RPMI7951 (cell line): ENCODE measurements at regions not wholly inside any gene's neighbourhood (a gene's known extent, or its start where the extent isn't known, plus 50 kb on each side); places are given as distances from the start of the nearest gene placed in this dataset.

Experiments
- DNase-seq: peaks from one replicate; pipeline ENCODE4 v3.0.0-alpha.2; 2012; ENCODE audit warnings: low read depth

DNA sequence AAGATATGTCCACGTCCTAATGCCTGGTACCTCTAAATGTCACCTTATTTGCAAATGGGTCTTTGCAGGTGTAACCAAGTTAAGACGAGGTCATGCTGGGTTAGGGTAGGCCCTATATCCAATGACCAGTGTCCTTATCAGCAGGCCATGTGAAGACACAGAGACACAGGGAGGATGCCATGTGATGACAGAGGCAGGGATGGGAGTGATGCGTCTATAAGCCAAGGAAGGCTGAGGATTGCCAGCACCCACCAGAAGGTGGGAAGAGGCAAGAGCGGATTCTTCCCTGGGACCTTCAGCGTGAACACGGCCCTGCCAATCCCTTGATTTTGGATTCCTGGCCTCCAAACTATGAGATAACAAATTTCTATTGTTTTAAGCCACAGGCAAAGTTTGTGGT is 123.4 kb upstream of the CXCL14 start:
- DNase-seq: no peak

DNA sequence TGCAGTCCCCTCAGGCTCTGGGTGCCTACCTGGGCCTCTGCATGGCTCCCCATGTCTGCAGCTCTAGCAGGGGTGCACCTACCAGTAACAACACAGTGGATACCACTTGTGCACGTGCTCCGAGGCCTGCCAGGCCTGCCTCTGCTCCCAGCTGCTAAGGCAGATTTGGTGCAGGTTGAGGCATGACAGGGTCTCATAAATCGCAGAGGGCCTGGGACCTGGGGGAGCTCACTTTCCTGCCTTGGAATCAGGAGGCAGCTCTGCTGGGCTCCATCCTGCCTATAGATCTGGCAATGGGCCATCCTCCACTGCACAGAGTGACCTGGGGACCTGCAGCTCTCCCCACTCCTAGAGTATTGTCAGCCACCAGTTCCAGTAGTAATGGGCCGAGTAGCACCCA is 121.9 kb upstream of the CXCL14 start:
- no peak for DNase-seq

DNA sequence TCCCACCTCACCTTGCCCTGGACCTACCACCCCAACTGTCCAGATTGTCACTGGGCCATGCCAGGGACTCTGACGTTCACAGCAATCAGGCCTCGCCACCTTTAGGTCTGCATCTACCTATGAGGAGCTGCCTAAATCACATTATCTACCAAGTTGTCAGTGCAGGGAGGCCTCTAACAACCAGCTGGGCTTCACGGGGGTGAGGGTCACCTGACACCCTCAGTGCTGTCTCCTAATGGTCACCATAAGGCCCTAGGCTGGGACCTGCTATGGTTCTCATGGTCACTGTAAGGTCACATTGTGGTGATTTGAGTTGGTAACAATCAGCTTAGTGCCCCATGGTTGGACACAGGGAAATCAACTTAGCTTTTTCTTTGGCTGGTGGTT is 119.2 kb upstream of the CXCL14 start:
- DNase-seq: no peak

DNA sequence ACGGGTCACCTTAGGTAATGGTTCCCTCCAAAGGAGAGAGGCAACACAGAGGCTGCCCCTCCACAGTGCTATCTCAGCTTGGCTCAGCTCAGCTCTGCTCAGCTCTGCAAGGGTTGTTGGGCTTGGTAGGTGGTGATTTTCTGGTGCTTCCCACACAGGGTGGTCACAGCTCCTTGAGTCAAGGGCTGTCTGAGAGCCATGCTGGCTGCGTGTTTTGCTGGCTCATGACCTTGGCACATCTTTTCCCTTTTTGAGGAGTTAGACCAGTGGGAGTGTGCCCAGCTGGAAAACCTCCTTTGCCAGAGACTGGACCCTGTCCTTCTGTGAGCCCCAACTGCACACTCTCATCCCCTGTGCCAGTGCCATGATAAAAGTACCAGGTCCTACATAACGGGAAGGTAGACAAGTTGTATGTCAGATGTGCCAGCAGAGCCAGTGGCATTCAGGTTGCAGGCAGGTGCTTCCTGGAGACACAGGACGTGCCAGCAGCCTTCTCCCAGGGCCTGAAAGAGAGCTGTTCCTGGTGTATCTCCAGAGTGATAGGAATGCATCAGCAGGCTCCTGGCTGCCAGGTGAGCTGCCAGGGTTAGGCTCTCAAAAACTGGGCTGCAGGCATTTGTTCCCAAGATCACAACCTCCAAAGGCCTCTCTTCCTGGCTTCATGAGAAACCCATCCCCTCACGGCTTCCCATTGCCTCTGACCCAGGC is 118.6 kb upstream of the CXCL14 start:
- no peak for DNase-seq

DNA sequence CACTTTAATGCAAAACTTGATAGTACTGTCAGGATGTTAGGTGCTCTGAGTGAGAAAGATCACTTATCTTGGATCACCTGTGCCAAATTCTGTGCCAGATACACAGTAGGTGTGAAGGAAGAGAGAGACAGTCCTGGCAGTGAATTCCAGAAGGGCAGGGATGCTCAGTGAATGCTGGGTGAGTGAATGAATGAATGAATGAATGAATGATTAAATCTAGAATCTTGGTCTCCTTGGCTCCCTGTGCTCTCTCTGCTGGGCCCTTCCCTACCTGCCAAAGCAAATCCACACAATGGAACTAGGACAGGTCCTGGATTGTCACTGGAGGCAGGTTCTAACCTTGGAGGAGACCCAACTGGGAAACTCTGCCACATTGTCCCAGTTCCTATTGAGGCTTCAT is 117.5 kb upstream of the CXCL14 start:
- no peak for DNase-seq

DNA sequence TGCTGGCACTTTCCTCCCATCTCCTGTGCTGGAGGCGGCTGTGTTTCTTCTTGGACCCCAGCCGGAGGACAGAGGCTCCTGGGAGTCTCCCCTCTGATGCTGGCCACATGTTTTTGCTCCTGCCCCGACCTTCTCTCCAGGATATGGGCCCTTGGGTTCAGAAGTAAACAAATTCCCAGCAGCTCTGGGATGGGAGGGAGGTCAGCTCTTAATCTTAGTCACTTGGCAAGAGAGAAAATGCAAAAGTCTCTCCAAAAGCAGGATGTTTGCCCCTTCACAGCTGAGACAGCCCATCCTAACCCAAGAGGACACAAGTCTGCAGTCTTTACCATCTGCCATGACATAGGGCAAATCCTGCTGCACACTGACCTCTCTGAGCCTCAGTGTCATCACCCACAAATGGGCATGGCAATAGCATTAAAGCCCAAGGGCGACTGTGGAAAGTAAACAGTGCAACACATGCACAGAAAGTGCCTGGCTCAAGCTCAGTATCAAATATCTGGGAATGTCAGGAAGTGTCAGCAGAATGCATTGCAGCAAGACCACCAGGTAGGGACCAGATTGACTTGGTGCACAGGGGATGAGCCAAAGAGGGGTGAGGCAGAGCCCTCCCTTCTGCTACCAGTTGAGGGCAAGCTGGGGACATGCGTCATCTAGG is 117.0 kb upstream of the CXCL14 start:
- DNase-seq: no peak

DNA sequence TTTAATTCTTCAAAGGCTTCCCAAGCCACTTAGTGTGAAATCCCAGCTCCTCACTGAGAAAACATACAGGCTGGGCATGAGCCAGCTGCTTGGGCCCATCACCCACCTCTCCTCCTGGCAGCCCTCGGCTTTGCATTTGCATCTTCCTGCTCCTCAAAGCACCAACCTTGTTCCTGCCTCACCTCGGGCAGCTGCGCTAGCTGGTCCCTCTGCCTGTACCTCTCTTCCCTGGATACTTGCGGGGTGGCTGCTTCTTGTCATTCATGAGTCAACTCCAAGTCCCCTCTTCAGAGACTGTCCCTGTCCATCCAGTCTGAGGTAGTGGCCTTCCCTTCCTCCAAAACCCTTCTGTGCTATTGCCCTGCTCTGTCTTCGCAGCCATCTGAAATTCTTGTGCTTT is 116.1 kb upstream of the CXCL14 start:
- DNase-seq: no peak

DNA sequence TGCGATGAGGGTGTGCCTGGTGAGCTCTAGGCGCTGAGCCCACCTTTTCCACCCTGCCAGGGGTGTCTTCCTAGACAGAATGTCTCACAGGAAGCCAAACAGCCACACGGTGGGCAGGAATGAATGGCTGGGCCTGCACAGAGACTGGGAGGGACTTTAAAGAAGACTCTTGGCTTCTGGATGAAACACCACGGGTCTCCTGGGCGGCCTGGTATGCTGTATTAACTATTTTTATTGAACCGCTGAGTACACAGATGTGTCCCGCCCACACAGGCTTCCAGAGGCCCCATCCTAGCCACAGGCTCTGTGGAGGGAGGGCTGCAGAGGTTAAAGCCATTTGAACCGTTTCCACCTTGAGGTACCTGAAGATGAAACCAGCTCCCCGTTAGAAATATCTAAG is 115.2 kb upstream of the CXCL14 start:
- DNase-seq: no peak

DNA sequence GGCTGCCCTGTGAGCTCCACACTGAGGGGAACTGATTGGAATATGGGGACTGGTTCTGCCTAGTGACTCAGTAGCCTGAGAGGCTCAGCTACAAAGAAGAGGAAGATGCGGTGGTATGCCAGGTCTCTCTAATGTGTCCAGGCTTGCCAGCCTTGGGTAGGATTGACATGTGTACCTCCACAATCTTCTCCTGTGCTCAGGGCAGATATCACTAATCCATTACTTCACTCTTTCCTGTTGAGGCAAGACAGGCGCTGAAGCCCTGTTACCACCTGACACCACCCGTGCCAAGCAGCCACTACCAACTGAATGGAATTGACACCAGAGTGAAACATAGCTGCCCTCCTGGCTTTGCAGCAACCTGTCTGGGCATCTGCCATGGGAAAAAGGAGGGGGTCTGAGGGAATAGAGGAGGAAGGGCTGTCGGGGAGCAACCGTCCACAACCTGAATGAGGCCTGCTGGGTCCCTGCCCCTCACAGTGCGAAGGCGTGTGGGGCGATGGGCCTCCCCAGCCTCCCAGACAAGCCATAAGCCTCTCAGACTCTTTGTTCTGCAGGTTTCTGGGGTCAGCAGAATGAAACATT is 114.7 kb upstream of the CXCL14 start:
- DNase-seq: no peak

DNA sequence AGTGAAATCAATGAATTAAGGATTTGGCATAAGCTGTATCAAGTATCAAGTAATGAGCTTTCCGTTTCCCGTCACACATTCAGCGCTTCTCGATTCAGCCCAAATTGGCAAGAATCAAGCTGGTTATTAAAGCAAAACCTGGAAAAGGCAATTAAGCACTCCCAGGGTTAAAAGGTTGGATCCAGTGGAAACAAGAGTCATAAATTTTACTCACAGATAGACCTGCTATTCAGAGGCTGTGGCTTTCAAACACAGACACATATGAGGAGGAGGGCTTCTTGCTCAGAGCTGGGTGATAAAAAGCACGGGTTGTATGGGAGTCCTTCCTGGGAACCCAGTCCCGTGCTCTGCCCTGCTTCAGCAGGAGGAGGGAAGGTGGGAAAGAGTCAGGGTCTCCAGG is 112.3 kb upstream of the CXCL14 start:
- no peak for DNase-seq

DNA sequence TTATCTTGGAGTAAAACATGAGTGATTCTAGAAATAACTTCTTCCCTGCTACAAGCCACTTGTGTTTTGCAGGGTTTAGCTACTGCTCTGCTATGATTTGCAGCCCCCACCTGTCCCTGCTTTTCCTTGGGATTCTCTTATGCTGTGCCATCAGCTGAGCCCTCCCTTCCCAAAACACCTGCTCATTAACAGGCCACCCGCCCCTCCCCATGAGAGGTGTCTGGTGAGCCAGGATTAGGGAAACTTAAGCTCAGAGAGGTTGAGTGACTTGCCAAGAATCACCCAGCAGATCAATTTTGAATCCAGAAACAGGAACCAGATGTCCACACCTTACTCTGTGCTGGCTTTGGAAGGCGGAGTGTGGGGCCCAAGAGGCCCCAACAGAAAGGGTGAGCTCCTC is 111.7 kb upstream of the CXCL14 start:
- no peak for DNase-seq

DNA sequence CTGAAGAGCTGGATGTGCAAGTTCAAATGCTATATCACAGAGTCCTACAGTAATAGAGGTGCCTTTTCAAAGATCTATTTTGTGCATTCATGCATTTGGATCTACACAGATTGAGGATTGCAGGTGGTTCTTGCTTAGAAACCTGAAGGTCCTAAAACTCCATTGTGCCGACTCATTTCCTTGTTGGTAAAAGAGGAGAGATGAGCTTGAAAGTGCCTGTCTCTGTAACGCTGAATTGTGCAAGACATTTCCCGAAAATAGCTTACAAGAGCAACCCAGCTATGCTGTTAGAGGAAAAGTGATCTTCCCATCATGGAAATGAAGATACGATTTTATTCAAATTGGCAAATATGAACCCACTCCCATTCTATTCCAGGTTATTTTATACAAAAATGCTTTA is 110.7 kb upstream of the CXCL14 start:
- DNase-seq: no peak

DNA sequence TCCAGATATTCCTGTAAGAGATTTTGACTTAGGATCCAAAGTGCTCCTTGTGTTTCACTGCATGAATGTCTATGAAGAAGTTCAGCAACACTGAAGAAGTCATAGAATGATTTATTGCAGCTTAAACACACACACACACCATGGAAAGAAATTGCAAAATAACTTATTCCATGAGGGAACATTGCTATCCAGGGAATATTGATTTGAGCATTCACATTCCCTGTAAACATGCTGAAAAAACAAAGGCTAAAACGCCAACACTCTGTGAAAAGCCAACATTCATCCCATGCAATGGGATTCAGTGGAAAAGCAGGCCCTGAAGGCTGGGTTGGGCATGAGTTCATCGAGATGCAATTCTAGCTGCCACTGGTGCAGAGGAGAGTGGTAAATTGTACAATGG is 109.6 kb upstream of the CXCL14 start:
- no peak for DNase-seq

DNA sequence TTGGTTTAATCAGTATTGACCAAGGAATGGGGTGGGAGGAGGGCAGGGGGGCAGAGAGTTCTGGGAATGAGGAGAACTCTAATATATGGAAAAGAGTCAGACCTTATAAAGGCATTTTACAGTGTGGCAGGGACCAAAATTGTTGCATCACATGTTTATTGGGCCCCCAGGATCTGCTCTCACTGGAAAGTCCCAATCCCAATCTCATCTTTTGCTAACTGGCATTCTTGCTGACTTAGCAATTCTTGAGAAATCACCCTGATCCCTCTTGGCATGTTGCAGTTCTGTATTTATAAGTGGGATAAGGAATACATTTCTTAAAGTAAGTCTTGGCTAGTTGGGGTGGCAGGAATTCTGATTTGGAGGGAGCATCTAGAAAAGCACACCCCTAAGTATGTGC is 104.4 kb upstream of the CXCL14 start:
- DNase-seq: no peak

DNA sequence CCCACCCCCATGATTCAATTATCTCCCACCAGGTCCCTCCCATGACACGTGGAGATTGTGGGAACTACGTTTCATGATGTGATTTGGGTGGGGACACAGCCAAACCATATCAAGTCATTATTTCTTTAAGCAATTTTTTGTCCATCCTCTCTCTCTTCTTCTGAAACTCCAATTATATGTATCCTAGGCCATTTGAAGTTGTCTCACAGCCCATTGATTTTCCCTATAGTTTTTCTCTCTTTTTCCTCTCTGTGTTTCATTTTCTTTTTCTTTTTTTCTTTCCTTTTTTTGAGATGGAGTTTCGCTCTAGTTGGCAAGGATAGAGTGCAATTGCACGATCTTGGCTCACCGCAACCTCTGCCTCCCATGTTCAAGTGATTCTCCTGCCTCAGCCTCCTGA is 101.9 kb upstream of the CXCL14 start:
- DNase-seq: no peak

DNA sequence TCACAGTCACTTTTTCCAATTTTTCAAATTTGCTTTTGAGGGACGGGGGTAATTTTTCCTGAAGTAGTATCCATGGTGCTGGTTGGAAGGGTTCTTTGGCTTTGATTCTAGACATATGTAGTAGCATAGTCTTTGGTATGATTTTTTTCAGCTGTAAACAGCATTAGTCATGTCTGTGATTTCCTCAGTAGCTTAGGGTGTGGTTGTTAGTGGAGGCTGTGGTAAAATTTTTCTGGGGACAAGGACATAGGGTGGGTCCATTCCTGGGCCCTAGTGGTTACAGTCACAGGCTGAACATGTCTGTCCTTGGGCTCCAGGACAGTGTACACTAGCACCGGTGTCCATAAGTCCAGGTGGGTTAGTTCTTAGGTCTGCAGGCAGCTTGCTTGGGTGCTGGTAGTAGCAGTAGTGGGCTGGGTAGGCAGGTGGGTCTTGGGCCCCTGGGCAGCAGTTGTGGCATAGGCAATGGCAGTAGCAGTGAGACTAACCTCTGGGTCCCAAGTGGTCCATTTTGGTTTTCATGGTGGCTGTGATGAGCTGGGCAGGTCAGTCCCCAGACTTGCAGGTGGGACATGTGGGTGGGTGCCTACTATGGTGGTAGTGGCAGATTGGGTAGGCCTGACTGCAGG is 100.0 kb upstream of the CXCL14 start:
- DNase-seq: no peak

DNA sequence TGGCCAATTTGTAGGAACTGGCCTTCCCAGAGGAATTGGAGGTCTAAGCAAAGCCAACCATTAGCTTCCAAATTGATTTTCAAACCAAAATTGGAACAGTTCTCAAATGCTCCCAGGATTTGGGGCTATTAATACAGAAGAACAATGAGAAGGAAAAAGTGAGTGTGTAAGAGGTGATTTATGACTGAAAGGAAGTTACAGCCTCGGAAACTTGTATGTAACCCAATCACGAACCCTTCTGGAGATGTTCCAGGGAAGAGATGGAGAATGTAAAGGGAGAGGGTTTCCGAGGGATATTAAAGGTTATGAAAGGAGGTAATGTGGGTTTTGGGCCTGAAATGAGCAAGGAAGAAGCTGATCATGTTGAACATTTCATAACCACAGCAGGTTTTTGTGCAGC is 93.2 kb upstream of the CXCL14 start:
- no peak for DNase-seq

DNA sequence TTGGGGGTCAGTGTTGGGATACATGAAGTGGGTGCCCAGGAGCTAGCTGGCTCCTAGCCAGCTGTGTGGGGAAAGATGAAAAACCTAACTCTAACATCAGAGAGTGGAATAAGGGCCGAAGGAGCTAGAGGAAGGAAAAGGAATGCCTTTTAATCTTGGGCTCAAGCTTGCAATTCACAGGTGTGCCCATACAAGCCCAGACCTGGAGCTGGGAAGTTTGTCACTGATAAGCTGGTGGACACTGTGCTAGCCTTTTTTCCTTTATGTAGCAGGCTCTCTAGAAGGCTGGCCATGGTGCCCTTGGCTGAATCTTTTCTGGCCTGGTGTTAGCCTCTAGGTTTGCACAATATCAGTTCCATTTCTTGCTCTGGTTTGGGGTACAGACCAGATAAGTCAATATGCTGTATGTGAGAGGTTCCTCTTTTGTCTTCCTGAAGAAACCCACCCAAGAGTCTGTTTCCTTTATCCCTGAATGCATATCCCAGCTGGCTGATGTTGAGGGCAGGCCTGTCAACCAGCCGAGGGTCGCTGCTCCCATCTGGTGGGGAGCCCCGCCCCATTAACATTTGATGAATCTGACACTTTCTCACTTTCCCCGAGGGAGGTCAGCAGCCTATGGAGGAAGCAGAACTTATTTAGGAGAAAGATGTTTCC is 92.4 kb upstream of the CXCL14 start:
- no peak for DNase-seq

DNA sequence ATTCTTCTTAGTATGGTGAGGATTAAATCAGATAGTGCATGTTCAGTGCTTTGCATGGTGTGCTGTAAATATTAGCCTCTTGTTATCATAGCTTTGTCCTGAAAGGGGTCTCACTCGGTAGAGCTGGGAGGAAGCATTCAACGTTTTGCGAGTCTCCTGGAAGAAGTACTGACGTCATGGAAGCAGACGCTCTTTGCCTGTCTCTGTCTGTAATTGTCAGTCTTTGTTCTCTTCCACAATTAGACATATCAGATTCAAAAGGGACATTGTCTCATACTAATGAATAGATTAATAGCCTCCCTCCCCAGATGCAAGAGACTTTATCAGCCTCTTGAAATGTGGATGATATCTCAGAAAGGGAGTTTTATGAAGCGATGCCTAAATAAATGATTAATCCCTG is 91.8 kb upstream of the CXCL14 start:
- DNase-seq: no peak

DNA sequence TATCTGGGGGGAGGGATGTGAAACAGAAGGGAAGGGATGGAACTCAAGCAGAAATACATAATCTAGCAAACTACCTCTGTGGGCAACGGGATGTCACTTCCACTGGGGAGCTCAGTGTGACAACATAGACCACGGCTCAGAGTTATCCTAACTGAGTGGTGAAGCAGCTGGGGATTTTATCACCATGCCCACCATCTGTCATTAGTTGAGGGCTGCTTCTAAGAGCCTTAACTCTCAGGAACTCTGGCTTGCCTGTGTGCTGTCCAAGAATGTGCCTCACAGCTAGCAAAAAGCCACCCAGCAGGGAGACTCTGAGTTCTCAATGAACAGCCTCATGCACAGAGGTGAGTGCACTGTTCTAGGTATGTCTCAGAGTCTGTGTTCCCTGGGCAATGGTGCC is 90.6 kb upstream of the CXCL14 start:
- no peak for DNase-seq

DNA sequence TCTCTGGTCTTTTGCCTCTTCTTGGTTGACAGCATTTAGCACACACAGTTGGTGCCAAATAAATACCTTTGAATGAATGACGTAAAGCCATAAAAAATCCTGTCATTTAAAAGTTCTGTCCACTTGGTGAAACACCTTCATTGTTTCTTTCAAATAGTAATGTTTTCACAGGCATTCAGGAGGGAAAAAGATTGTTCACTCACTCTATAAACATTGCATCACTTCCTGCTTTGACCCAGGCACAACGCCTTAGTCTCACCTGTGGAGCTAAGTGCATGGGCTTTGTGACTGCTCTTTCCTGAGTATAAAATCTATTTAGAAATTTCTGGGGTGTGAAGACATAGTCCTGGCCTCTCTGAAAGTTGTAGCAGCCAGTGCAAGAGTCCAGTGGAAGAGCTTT is 88.9 kb upstream of the CXCL14 start:
- DNase-seq: no peak

DNA sequence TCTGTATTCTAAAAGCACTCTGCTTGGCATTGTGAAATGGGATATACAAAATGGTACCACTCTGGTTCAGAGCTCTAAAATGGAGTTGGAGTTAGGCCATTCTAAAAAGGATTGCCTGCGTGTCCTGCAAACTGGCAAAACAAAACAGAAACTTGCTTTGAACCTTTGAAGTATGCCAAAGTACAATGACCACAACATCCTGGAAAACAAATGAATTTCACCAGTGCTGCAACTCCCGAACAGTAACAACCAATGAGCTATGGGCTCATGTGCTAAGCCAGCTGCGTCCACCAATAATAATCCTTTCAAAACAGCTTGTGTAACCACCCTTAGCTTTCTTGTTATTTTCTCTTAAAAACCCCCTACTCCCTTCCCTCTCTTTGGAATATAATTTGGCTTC is 88.4 kb upstream of the CXCL14 start:
- no peak for DNase-seq

DNA sequence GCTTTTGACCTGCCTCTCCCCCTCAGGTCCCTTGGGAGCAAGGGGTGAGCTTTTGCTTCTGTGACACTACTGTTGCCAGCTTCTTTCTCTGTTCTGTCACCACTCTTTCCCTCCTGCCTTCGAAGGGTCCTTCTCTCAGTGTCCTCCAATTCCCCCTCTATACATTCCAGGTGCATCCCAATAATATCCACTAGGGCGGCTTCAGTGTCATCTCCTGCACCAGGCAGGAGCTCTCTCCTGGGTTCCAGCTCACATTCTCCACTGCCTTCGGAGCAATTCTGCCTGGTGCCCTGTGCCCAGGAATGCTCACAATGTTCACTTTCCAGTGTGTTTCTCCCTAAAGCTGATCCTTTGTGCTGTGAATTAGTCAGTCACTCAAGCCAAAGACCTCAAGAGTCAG is 83.9 kb upstream of the CXCL14 start:
- DNase-seq: no peak
